B cell (primary cell): ENCODE measurements at regions not wholly inside any gene's neighbourhood (a gene's known extent, or its start where the extent isn't known, plus 50 kb on each side); places are given as distances from the start of the nearest gene placed in this dataset.

ENCODE experiments used
- EZH2 ChIP-seq: IDR thresholded peaks from 2 replicates; pipeline ENCODE4 v1.6.1; 2012; ENCODE audit warnings: borderline replicate concordance, low read depth, mild to moderate bottlenecking, moderate library complexity, low read length; ENCODE audit not compliant: insufficient read depth, poor library complexity, severe bottlenecking
- TF ChIP-seq, protein P1 (sequence below): fragments of 200-600 bp; IDR thresholded peaks from one replicate; pipeline ENCODE4 v1.8.0; 2022; ENCODE audit warnings: antibody characterized with exemption, mild to moderate bottlenecking

DNA sequence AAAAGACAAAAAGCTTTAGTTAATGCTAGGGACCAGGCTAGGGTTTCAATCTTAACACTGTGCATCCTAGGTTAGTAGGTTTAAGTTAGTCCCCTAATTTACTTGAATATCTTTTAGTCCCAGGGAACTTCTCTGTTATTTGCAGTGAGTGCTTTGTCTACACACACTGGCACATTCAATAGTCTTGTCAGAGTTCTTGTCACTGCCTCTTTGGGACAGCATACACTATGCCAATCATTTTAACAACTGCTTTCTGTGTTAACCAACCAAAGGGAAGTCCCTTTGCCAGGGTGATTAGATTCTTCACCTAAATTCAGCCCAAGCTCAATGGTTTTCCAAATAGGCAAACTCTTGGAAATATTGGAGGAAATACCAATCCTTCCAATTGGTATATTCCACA lies 221.8 kb upstream of the IGFBP7 start:
- TF ChIP-seq, protein P1, sequence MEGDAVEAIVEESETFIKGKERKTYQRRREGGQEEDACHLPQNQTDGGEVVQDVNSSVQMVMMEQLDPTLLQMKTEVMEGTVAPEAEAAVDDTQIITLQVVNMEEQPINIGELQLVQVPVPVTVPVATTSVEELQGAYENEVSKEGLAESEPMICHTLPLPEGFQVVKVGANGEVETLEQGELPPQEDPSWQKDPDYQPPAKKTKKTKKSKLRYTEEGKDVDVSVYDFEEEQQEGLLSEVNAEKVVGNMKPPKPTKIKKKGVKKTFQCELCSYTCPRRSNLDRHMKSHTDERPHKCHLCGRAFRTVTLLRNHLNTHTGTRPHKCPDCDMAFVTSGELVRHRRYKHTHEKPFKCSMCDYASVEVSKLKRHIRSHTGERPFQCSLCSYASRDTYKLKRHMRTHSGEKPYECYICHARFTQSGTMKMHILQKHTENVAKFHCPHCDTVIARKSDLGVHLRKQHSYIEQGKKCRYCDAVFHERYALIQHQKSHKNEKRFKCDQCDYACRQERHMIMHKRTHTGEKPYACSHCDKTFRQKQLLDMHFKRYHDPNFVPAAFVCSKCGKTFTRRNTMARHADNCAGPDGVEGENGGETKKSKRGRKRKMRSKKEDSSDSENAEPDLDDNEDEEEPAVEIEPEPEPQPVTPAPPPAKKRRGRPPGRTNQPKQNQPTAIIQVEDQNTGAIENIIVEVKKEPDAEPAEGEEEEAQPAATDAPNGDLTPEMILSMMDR, result no peak
- TF ChIP-seq EZH2, result no peak
